IMR-90 (cell line): ENCODE measurements at regions not wholly inside any gene's neighbourhood (a gene's known extent, or its start where the extent isn't known, plus 50 kb on each side); places are given as distances from the start of the nearest gene placed in this dataset.

Experiments
- ATAC-seq: fragments of 200-7000 bp; cut with Tn5 transposase; 2 replicates; pipeline ENCODE4 v1.9.1; 2020; ENCODE audit warnings: low read depth, mild to moderate bottlenecking, moderate library complexity
- BruUV-seq: library from RNA; stranded (reverse); fragments of 400-500 nt; replicated peaks from 2 replicates; lab custom pipeline; 2021; lab: Mats Ljungman, UMichigan
- CTCF ChIA-PET: fragments of 300-600 bp; formaldehyde crosslinking; extraction: SDS; loops from one replicate; lab custom pipeline; 2021; ENCODE audit warnings: antibody characterized with exemption; lab: Yijun Ruan, JAX
- POLR2A ChIA-PET: fragments of 300-600 bp; sonication (Branson Sonifier 250); formaldehyde crosslinking; loops from one replicate; lab custom pipeline; 2022; ENCODE audit warnings: antibody characterized with exemption; ENCODE audit not compliant: unreplicated experiment; lab: Charles Lee
- DNase-seq: peaks from one replicate; pipeline ENCODE4 v3.0.0; 2013
- H2AFZ ChIP-seq: replicated peaks from 2 replicates; pipeline ENCODE3; 2013; ENCODE audit warnings: low read length, mild to moderate bottlenecking; ENCODE audit not compliant: poor library complexity
- H2AK5ac ChIP-seq: 2 replicates; pipeline ENCODE4 v1.6.1; 2013; ENCODE audit warnings: low read depth, low read length, inconsistent platforms
- H2AK9ac ChIP-seq: replicated peaks from 2 replicates; pipeline ENCODE3; 2013; ENCODE audit warnings: mild to moderate bottlenecking, low read depth, low read length, moderate library complexity; ENCODE audit not compliant: poor library complexity
- H2BK120ac ChIP-seq: 2 replicates; pipeline ENCODE4 v1.6.1; 2013; ENCODE audit warnings: low read depth, low read length, inconsistent platforms
- H2BK15ac ChIP-seq: 3 replicates; pipeline ENCODE4 v1.6.1; 2013; ENCODE audit warnings: low read depth, low read length, inconsistent platforms
- H2BK20ac ChIP-seq: 2 replicates; pipeline ENCODE4 v1.6.1; 2013; ENCODE audit warnings: low read depth, mild to moderate bottlenecking, inconsistent platforms, low read length, moderate library complexity
- H2BK5ac ChIP-seq: 2 replicates; pipeline ENCODE4 v1.6.1; 2013; ENCODE audit warnings: mild to moderate bottlenecking, low read depth, low read length, inconsistent platforms; ENCODE audit not compliant: poor library complexity, severe bottlenecking
- H3K14ac ChIP-seq: replicated peaks from 2 replicates; pipeline ENCODE4 v1.6.1; 2013; ENCODE audit warnings: low read depth, low read length, inconsistent platforms
- H3K18ac ChIP-seq: 2 replicates; pipeline ENCODE4 v1.6.1; 2013; ENCODE audit warnings: low read depth, low read length, control low read depth
- H3K23ac ChIP-seq: 2 replicates; pipeline ENCODE4 v1.6.1; 2013; ENCODE audit warnings: low read depth, low read length, inconsistent platforms
- H3K27ac ChIP-seq: 2 replicates; pipeline ENCODE4 v1.5.1; 2013; ENCODE audit warnings: mild to moderate bottlenecking, control low read depth, low read length; ENCODE audit not compliant: insufficient read depth
- H3K27me3 ChIP-seq: 2 replicates; pipeline ENCODE4 v1.6.1; 2013; ENCODE audit warnings: low read length; ENCODE audit not compliant: control insufficient read depth, insufficient read depth
- H3K36me3 ChIP-seq: 2 replicates; pipeline ENCODE4 v1.6.1; 2013; ENCODE audit warnings: low read length, mixed read lengths; ENCODE audit not compliant: control insufficient read depth, insufficient read depth
- H3K4ac ChIP-seq: 2 replicates; pipeline ENCODE4 v1.6.1; 2013; ENCODE audit warnings: low read depth, low read length, inconsistent platforms
- H3K4me1 ChIP-seq: 2 replicates; pipeline ENCODE4 v1.6.1; 2013; ENCODE audit warnings: low read length, mixed read lengths; ENCODE audit not compliant: control insufficient read depth, insufficient read depth
- H3K4me2 ChIP-seq: 2 replicates; pipeline ENCODE4 v1.6.1; 2013; ENCODE audit warnings: low read depth, mild to moderate bottlenecking, control low read depth, low read length, moderate library complexity
- H3K4me3 ChIP-seq: 2 replicates; pipeline ENCODE4 v1.5.1; 2013; ENCODE audit warnings: low read depth, mild to moderate bottlenecking, control low read depth, low read length, moderate library complexity; ENCODE audit not compliant: insufficient read depth
- H3K56ac ChIP-seq: 2 replicates; pipeline ENCODE4 v1.6.1; 2013; ENCODE audit warnings: low read length, inconsistent platforms; ENCODE audit not compliant: insufficient read depth; ENCODE audit errors: extremely low read depth
- H3K79me1 ChIP-seq, 2 experiments: 2 replicates each; pipeline ENCODE4 v1.6.1; 2013; ENCODE audit warnings: low read length in 2 of 2, inconsistent platforms in 1 of 2, low read depth in 1 of 2
- H3K9ac ChIP-seq: 2 replicates; pipeline ENCODE4 v1.6.1; 2013; ENCODE audit warnings: low read depth, low read length, control low read depth
- H3K9me1 ChIP-seq: 2 replicates; pipeline ENCODE4 v1.6.1; 2013; ENCODE audit warnings: low read length, inconsistent platforms; ENCODE audit not compliant: insufficient read depth
- H3K9me3 ChIP-seq: 2 replicates; pipeline ENCODE4 v1.6.1; 2013; ENCODE audit warnings: low read length; ENCODE audit not compliant: control insufficient read depth, insufficient read depth
- H4K20me1 ChIP-seq: 2 replicates; pipeline ENCODE4 v1.6.1; 2013; ENCODE audit warnings: low read length, inconsistent platforms; ENCODE audit not compliant: insufficient read depth
- H4K5ac ChIP-seq: 2 replicates; pipeline ENCODE4 v1.6.1; 2013; ENCODE audit warnings: mild to moderate bottlenecking, low read depth, low read length, control low read depth
- H4K8ac ChIP-seq, 2 experiments: 2 replicates each; pipeline ENCODE4 v1.6.1; 2013; ENCODE audit warnings: low read depth in 2 of 2, low read length in 2 of 2, control low read depth in 1 of 2, inconsistent platforms in 1 of 2
- H4K91ac ChIP-seq: 2 replicates; pipeline ENCODE4 v1.6.1; 2013; ENCODE audit warnings: low read depth, low read length, inconsistent platforms; ENCODE audit not compliant: insufficient read depth
- CHD1 ChIP-seq: IDR thresholded peaks from 2 replicates; pipeline ENCODE4 v1.6.1; 2012; ENCODE audit warnings: low read depth, low read length, improper control_type of control experiment
- CTCF ChIP-seq: conservative IDR thresholded peaks from 2 replicates; pipeline ENCODE4 v1.5.1; 2012; ENCODE audit warnings: mild to moderate bottlenecking, low read depth, low read length, improper control_type of control experiment
- FOS ChIP-seq: fragments of 150-350 bp; IDR thresholded peaks from 2 replicates; pipeline ENCODE4 v1.6.1; 2016; ENCODE audit warnings: low read depth, low read length
- MAFK ChIP-seq: IDR thresholded peaks from 2 replicates; pipeline ENCODE4 v1.6.1; 2012; ENCODE audit warnings: low read depth, low read length, improper control_type of control experiment
- POLR2A ChIP-seq: IDR thresholded peaks from 2 replicates; pipeline ENCODE4 v1.6.1; 2012; ENCODE audit warnings: mild to moderate bottlenecking, low read depth, low read length
- WGBS, 2 experiments: methylation state at CpG; one replicate each; pipeline versions ENCODE4 v1.1.5 to v1.1.7; 2013; ENCODE audit warnings: missing lambda C conversion rate in 2 of 2; ENCODE audit not compliant: insufficient read length in 1 of 2; ENCODE audit errors: extremely low coverage in 2 of 2; 5-methylcytosine and 5-hydroxymethylcytosine counted together
- dilution Hi-C: fragments of 300-500 bp; cut with HindIII; formaldehyde crosslinking; loops from one replicate; pipeline ENCODE4 v1.14.3; 2018; ENCODE audit warnings: low sequenced_read_pairs; ENCODE audit not compliant: unreplicated experiment
- in situ Hi-C: fragments of 300-500 bp; cut with MboI; formaldehyde crosslinking; loops from 3 replicates; pipeline ENCODE4 v1.14.3; 2019; ENCODE audit warnings: low sequenced_read_pairs, inconsistent platforms, mixed read lengths
- intact Hi-C: fragments of 100-400 bp; cut with micrococcal nuclease; formaldehyde crosslinking; loops from 2 replicates; pipeline ENCODE4 v1.10.0; 2022

- Histone ChIP-seq H3K23ac (no peak overlapping the region), H4K8ac (no peak overlapping the region), H4K91ac (no peak overlapping the region), H3K27ac (no peak overlapping the region), H2BK15ac (no peak overlapping the region), H2AK9ac (no peak overlapping the region), H2AK5ac (no peak overlapping the region), H3K14ac (no peak overlapping the region), H2AFZ (no peak overlapping the region), H3K4me3 (no peak overlapping the region), H2BK120ac (no peak overlapping the region), H4K20me1 (no peaks in the 10 kb centered on the region), H4K5ac (no peak overlapping the region), H3K9me1 (no peaks in the 10 kb centered on the region), H3K4me2 (no peak overlapping the region), H3K18ac (no peak overlapping the region), H3K4me1 (no peaks in the 10 kb centered on the region), H3K9me3 (0 out of 2 replicates have a peak, but pooled peaks cover 2% of the 10 kb centered on the region), H3K4ac (no peak overlapping the region), H3K9ac (no peak overlapping the region), H2BK5ac (no peak overlapping the region), H2BK20ac (no peak overlapping the region), H3K36me3 (no peaks in the 10 kb centered on the region), H3K27me3 (no peaks in the 10 kb centered on the region), H3K79me1 (no peaks in the 10 kb centered on the region), H3K56ac (no peak overlapping the region)
- BruUV-seq, result no TSS peak
- CTCF ChIA-PET, result no interaction called here
- no peak for ATAC-seq
- TF ChIP-seq MAFK, result peak; percentile 41
- no peak for TF ChIP-seq POLR2A
- TF ChIP-seq CHD1, result no peak
- TF ChIP-seq CTCF, result no peak
- TF ChIP-seq FOS, result no peak
- dilution Hi-C loops, result no loop called here
- no CpG with 5 or more reads among the region's 1 CpG for WGBS, 2 experiments
- no peak for DNase-seq
- POLR2A ChIA-PET, result no interaction called here
- intact Hi-C loops, result no loop called here
- in situ Hi-C loops, result no loop called here
These were observed 289.6 kb downstream of the EPM2A start for GRCh38 chr6:145445674-145446073.
